ENCODE measurements at regions not wholly inside any gene's neighbourhood (a gene's known extent, or its start where the extent isn't known, plus 50 kb on each side); places are given as distances from the start of the nearest gene placed in this dataset.

DNA sequence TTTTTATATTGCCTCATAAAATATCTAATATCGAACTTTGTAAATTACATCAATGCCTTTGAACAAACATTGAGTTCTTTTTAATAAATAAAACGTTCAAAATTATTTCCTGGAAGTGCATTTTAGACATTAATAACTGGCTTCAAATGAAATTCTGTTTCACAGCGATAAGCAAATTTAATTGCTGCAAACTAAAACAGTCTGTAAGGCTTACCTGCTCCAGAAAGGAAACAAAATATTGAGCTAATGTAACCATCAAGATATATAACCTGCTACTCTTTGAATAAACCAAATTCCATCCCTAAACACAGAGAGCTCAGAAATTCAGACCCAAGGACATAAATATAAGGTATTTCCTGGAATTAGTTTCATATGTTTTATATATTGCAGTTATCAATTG, 651.3 kb downstream of the MED13L start:
- Mint-ChIP-seq H3K4me3 (no peak overlapping the region), H3K27ac (no peak overlapping the region), H3K4me1 (peaks cover 4% of the 10 kb centered on the region), H3K27me3 (ENCODE audit: insufficient read depth, low read depth) (peaks cover 2% of the 10 kb centered on the region), H3K36me3 (no peaks in the 10 kb centered on the region), H3K9me3 (no peaks in the 10 kb centered on the region)
- Histone ChIP-seq H4K20me1 (ENCODE audit: low read depth) (no peaks in the 10 kb centered on the region), H2AFZ (replicated peaks) (no peak overlapping the region), H3K79me2 (ENCODE audit: low read depth) (no peaks in the 10 kb centered on the region), H3K9me3 (ENCODE audit: low read depth) (no peaks in the 10 kb centered on the region), H3F3A (ENCODE audit: low read depth) (peaks cover 14% of the 10 kb centered on the region), H3K27ac (no peak overlapping the region), H3K9ac (no peak overlapping the region), H3K4me1 (peaks cover 10% of the 10 kb centered on the region), H3K27me3 (no peaks in the 10 kb centered on the region), H3K4me3 (no peak overlapping the region), H3K4me2 (no peak overlapping the region), H3K36me3 (no peaks in the 10 kb centered on the region)
- no peak for DNase-seq (ENCODE audit: low spot score)
- no peak for TF ChIP-seq EZH2phosphoT487 (IDR thresholded peaks at IDR 0.05)
- TF ChIP-seq, protein P1, sequence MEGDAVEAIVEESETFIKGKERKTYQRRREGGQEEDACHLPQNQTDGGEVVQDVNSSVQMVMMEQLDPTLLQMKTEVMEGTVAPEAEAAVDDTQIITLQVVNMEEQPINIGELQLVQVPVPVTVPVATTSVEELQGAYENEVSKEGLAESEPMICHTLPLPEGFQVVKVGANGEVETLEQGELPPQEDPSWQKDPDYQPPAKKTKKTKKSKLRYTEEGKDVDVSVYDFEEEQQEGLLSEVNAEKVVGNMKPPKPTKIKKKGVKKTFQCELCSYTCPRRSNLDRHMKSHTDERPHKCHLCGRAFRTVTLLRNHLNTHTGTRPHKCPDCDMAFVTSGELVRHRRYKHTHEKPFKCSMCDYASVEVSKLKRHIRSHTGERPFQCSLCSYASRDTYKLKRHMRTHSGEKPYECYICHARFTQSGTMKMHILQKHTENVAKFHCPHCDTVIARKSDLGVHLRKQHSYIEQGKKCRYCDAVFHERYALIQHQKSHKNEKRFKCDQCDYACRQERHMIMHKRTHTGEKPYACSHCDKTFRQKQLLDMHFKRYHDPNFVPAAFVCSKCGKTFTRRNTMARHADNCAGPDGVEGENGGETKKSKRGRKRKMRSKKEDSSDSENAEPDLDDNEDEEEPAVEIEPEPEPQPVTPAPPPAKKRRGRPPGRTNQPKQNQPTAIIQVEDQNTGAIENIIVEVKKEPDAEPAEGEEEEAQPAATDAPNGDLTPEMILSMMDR (IDR thresholded peaks at IDR 0.05): no peak
- no peak for TF ChIP-seq EZH2 (IDR thresholded peaks at IDR 0.05)

DNA sequence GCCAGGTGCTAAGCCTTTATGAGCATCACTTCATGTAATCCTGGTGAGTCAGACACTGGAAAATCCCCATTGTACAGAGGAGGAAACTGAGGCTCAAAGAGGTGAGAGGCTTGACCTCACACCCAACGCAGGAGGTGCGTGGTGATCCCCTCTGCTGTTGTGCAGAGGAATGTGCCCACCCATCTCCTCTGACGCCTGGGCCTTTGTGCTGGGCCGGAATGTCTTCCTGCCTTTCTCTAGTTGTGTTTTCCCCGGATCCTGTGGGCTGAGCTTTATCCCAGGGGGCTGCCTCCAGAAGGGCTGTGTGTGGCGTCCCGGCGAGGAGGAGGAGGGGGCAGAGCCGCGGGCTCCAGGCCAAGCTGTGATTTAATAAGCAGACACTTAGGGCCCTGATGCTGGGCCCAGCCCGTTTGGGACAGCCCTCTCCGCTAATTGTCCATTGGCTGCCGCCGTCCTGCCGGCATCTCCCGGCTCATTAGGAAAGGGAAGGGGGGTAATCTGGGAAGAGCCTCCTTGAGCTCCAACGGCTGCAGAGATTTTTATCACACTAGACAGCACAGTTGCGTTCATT, 653.6 kb downstream of the MED13L start:
- Histone ChIP-seq H3K27me3 (no peaks in the 10 kb centered on the region), H3F3A (ENCODE audit: low read depth) (peaks cover 14% of the 10 kb centered on the region), H3K79me2 (ENCODE audit: low read depth) (no peaks in the 10 kb centered on the region), H3K27ac (peak overlapping the region; percentile 41), H3K36me3 (no peaks in the 10 kb centered on the region), H2AFZ (replicated peaks) (no peak overlapping the region), H3K4me1 (peaks cover 10% of the 10 kb centered on the region), H3K9ac (no peak overlapping the region), H3K9me3 (ENCODE audit: low read depth) (no peaks in the 10 kb centered on the region), H3K4me2 (peak overlapping the region; percentile 15), H4K20me1 (ENCODE audit: low read depth) (no peaks in the 10 kb centered on the region), H3K4me3 (no peak overlapping the region)
- peak; percentile 84 for DNase-seq (ENCODE audit: low spot score)
- Mint-ChIP-seq H3K4me1 (peaks cover 4% of the 10 kb centered on the region), H3K9me3 (no peaks in the 10 kb centered on the region), H3K4me3 (no peak overlapping the region), H3K27ac (no peak overlapping the region), H3K36me3 (no peaks in the 10 kb centered on the region), H3K27me3 (ENCODE audit: insufficient read depth, low read depth) (peaks cover 2% of the 10 kb centered on the region)
- TF ChIP-seq, protein P1 (IDR thresholded peaks at IDR 0.05): no peak
- TF ChIP-seq EZH2phosphoT487 (IDR thresholded peaks at IDR 0.05): no peak
- TF ChIP-seq EZH2 (IDR thresholded peaks at IDR 0.05): no peak

DNA sequence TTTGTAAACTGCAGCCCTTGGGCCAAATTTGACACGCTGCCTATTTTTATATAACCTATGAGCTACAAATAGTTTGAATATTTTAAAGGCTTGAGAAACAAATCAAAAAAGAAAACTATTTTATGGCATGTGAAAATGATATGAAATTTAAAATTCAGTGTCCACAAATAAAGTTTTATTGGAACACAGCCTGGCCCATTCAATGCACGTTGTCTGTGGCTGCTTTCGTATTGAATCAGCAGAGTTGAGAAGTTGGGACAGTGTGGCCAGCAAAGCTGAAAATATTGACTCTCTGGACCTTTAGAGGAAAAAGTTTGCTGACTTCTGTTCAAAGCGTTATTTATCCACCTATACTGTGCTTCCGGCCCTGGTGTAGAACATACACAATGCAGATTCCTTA, 654.2 kb downstream of the MED13L start:
- Mint-ChIP-seq H3K27me3 (ENCODE audit: insufficient read depth, low read depth) (peaks cover 2% of the 10 kb centered on the region), H3K9me3 (no peaks in the 10 kb centered on the region)

More for the DNA sequence above, 654.2 kb downstream of the MED13L start:
- H3K9ac ChIP-seq: no peak overlapping the region
- no peaks in the 10 kb centered on the region for H3K79me2 ChIP-seq (ENCODE audit: low read depth)
- no peak for DNase-seq (ENCODE audit: low spot score)
- H3K9me3 ChIP-seq (ENCODE audit: low read depth): no peaks in the 10 kb centered on the region
- H3K27ac Mint-ChIP-seq: no peak overlapping the region
- peak overlapping the region; percentile 15 for H3K4me2 ChIP-seq
- no peak overlapping the region for H3K4me3 Mint-ChIP-seq
- no peaks in the 10 kb centered on the region for H3K36me3 ChIP-seq
- H3K27me3 ChIP-seq: no peaks in the 10 kb centered on the region
- H3K4me1 ChIP-seq: peaks cover 10% of the 10 kb centered on the region
- H3K4me1 Mint-ChIP-seq: peaks cover 4% of the 10 kb centered on the region
- no peaks in the 10 kb centered on the region for H4K20me1 ChIP-seq (ENCODE audit: low read depth)
- H3K4me3 ChIP-seq: no peak overlapping the region
- no peaks in the 10 kb centered on the region for H3K36me3 Mint-ChIP-seq
- no peak overlapping the region for H2AFZ ChIP-seq (replicated peaks)
- H3F3A ChIP-seq (ENCODE audit: low read depth): peaks cover 14% of the 10 kb centered on the region
- TF ChIP-seq, protein P1 (IDR thresholded peaks at IDR 0.05): no peak
- TF ChIP-seq EZH2phosphoT487 (IDR thresholded peaks at IDR 0.05) (no peak), EZH2 (IDR thresholded peaks at IDR 0.05) (no peak)
- peak overlapping the region; percentile 41 for H3K27ac ChIP-seq
